ENCODE measurements at regions not wholly inside any gene's neighbourhood (a gene's known extent, or its start where the extent isn't known, plus 50 kb on each side); places are given as distances from the start of the nearest gene placed in this dataset.

GRCh38 chr2:234852941-234853340 is 98.9 kb upstream of the SH3BP4 start:
- no peak overlapping the region for H3K9ac ChIP-seq (ENCODE audit: control insufficient read depth, insufficient read depth, low read length)
- H3K27me3 ChIP-seq (replicated peaks in 1 of 2; ENCODE audit: control insufficient read depth in 2 of 2, insufficient read depth in 2 of 2, low read length in 1 of 2): no peaks in the 10 kb centered on the region
- intact Hi-C loops (cut with micrococcal nuclease; ENCODE audit: unreplicated experiment): no loop called here
- in situ Hi-C loops (cut with MboI): no loop called here
- H3K4me3 ChIP-seq: no peak overlapping the region
- ChIA-PET SMC1A (ENCODE audit: uncharacterized antibody, unreplicated experiment) (interaction anchor here (1.3 kb wide), 1 partner anchor 11 kb away, joined by 4 read pairs; no protein-coding TSS in a partner anchor), CTCF (no interaction called here), POLR2A (no interaction called here), RAD21 (ENCODE audit: unreplicated experiment) (no interaction called here)
- DNase-seq (ENCODE audit: low read depth, low spot score): no peak
- no peak overlapping the region for H2AFZ ChIP-seq (ENCODE audit: control insufficient read depth, low read depth, low read length)
- no peaks in the 10 kb centered on the region for H3K4me1 ChIP-seq (ENCODE audit: control insufficient read depth, insufficient read depth, low read length)
- H3K79me2 ChIP-seq (ENCODE audit: control insufficient read depth, insufficient read depth, low read length): no peaks in the 10 kb centered on the region
- H3K36me3 ChIP-seq (ENCODE audit: control insufficient read depth in 2 of 2, insufficient read depth in 2 of 2, low read length in 1 of 2): no peaks in the 10 kb centered on the region
- no TSS peak for BruUV-seq (replicated peaks)
- no peaks in the 10 kb centered on the region for H3K9me3 ChIP-seq (replicated peaks; ENCODE audit: control insufficient read depth, insufficient read depth, low read length)
- no peak for FAIRE-seq
- no peak overlapping the region for H3K4me2 ChIP-seq (ENCODE audit: control insufficient read depth, insufficient read depth)
- ATAC-seq: no peak
- no peak for TF ChIP-seq MAX (IDR thresholded peaks at IDR 0.05; ENCODE audit: low read depth, low read length)
- TF ChIP-seq MTA2 (IDR thresholded peaks at IDR 0.05; ENCODE audit: low read depth): no peak
- no peak for TF ChIP-seq RFX5 (IDR thresholded peaks at IDR 0.05; ENCODE audit: low read depth, low read length)
- TF ChIP-seq STAT3 (IDR thresholded peaks at IDR 0.05; ENCODE audit: low read depth, low read length): no peak
- H3K27ac ChIP-seq (ENCODE audit: control insufficient read depth, insufficient read depth): no peak overlapping the region
- H4K20me1 ChIP-seq (ENCODE audit: control insufficient read depth, insufficient read depth): no peaks in the 10 kb centered on the region
- 9% methylated on average over 5 of the region's 5 CpGs for WGBS (ENCODE audit: insufficient coverage, insufficient replicate concordance, low lambda C conversion rate, missing lambda C conversion rate)

GRCh38 chr2:234852035-234852434 is 99.8 kb upstream of the SH3BP4 start:
- no peaks in the 10 kb centered on the region for H3K4me1 ChIP-seq (ENCODE audit: control insufficient read depth, insufficient read depth, low read length)
- H2AFZ ChIP-seq (ENCODE audit: control insufficient read depth, low read depth, low read length): no peak overlapping the region
- ATAC-seq (no peak), FAIRE-seq (no peak), DNase-seq (ENCODE audit: low read depth, low spot score) (no peak)
- ChIA-PET CTCF (no interaction called here), RAD21 (ENCODE audit: unreplicated experiment) (no interaction called here), POLR2A (no interaction called here), SMC1A (ENCODE audit: uncharacterized antibody, unreplicated experiment) (interaction anchor here (1.3 kb wide), 1 partner anchor 10 kb away, joined by 4 read pairs; no protein-coding TSS in a partner anchor)
- H3K4me2 ChIP-seq (ENCODE audit: control insufficient read depth, insufficient read depth): no peak overlapping the region
- no peak overlapping the region for H3K9ac ChIP-seq (ENCODE audit: control insufficient read depth, insufficient read depth, low read length)
- intact Hi-C loops (cut with micrococcal nuclease; ENCODE audit: unreplicated experiment): no loop called here
- 0% methylated on average over 1 of the region's 1 CpG for WGBS (ENCODE audit: insufficient coverage, insufficient replicate concordance, low lambda C conversion rate, missing lambda C conversion rate)
- no peaks in the 10 kb centered on the region for H3K27me3 ChIP-seq (replicated peaks in 1 of 2; ENCODE audit: control insufficient read depth in 2 of 2, insufficient read depth in 2 of 2, low read length in 1 of 2)
- TF ChIP-seq ZBED1 (IDR thresholded peaks at IDR 0.05; ENCODE audit: borderline replicate concordance) (no peak), ZZZ3 (IDR thresholded peaks at IDR 0.05; ENCODE audit: control insufficient read depth, insufficient read length, low read depth) (no peak), MEF2A (IDR thresholded peaks at IDR 0.05; ENCODE audit: insufficient read depth, low read depth, low read length) (no peak), BACH1 (IDR thresholded peaks at IDR 0.05; ENCODE audit: borderline replicate concordance) (no peak), CEBPZ (IDR thresholded peaks at IDR 0.05; ENCODE audit: low read depth, low read length) (no peak), BCL11A (IDR thresholded peaks at IDR 0.05; ENCODE audit: low read depth, low read length) (no peak)
- H3K4me3 ChIP-seq: no peak overlapping the region
- H3K79me2 ChIP-seq (ENCODE audit: control insufficient read depth, insufficient read depth, low read length): no peaks in the 10 kb centered on the region
- no TSS peak for BruUV-seq (replicated peaks)
- no peaks in the 10 kb centered on the region for H4K20me1 ChIP-seq (ENCODE audit: control insufficient read depth, insufficient read depth)
- H3K27ac ChIP-seq (ENCODE audit: control insufficient read depth, insufficient read depth): no peak overlapping the region
- H3K9me3 ChIP-seq (replicated peaks; ENCODE audit: control insufficient read depth, insufficient read depth, low read length): no peaks in the 10 kb centered on the region
- no peaks in the 10 kb centered on the region for H3K36me3 ChIP-seq (ENCODE audit: control insufficient read depth in 2 of 2, insufficient read depth in 2 of 2, low read length in 1 of 2)
- in situ Hi-C loops (cut with MboI): no loop called here
